ENCODE measurements at regions not wholly inside any gene's neighbourhood (a gene's known extent, or its start where the extent isn't known, plus 50 kb on each side); places are given as distances from the start of the nearest gene placed in this dataset.
"Not testable (repeated sequence)": the region's sequence is repeated elsewhere in the genome, so short reads cannot be mapped to it uniquely, and the experiment has no call there.

DNA sequence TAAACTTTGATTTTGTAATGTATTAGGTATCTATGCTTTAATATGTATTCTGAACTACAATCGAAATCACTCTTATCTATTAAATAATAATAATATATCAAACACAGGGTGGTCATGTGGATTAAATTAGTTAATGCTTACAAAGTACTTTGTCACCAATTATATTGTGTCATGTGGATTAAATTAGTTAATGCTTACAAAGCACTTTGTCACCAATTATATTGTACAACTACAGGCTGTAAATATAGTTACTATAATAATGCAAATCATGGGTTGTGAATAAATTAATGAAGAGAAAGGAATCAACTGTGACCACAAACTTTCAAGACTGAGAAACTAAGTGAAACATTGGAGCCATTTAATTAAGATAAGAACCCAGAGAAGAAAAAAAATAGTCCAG, 1929.1 kb upstream of the PCDH20 start:
- DNase-seq (ENCODE audit: low read depth in 4 of 4, low spot score in 1 of 4), result no peak

DNA sequence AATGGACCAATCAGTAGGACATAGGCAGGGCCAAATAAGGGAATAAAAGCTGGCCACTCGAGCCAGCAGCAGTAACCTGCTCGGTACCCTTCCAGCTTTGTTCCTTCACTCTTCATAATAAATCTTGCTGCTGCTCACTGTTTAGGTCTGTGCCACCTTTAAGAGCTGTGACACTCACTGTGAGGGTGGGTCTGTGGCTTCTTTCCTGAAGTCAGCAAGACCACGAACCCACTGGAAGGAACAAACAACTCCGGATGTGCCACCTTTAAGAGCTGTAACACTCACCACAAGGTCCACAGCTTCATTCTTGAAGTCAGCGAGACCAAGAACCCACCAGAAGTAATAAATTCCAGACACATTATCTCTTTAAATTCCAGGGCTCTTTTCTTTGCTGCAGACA, 1922.3 kb upstream of the PCDH20 start:
- no peak for DNase-seq (ENCODE audit: low read depth in 4 of 4, low spot score in 1 of 4)

DNA sequence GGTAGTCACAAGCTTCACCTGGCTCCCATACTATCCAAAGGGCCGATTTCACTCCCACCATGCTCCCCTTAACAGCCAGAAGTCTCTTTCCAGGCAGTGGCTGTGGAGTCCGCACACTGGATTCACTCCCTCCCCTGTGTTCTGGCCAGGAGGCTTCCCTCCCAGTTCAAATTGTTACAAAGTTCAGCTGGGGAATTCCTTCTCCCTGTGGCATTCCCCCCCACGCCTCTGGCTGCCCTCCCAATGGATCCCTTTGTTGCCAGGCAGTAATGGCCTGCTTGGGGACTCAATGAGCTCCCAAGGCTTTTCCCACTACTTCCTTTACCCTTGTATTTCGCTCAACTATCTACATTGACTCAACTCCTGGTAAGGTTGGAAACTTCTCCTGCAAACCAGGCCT, 1921.4 kb upstream of the PCDH20 start:
- DNase-seq (ENCODE audit: low read depth in 4 of 4, low spot score in 1 of 4), result no peak

DNA sequence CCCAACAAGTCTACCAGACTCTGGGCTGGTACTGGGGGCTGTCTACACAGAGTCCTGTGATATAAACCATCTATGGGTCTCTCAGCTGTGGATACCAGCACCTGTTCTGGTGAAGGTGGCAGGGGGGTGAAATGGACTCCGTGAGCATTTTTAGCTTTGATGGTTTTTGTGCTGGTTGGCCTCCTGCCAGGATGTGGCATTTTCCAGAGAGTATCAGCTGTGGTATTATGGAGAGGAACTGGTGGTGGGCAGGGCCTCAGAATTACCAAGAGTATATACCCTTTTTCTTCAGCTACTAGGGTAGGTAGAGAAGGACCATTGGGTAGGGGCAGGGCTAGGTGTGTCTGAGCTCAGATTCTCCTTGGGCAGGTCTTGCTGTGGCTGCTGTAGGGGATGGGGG, 1920.9 kb upstream of the PCDH20 start:
- DNase-seq (ENCODE audit: low read depth in 4 of 4, low spot score in 1 of 4), result no peak

DNA sequence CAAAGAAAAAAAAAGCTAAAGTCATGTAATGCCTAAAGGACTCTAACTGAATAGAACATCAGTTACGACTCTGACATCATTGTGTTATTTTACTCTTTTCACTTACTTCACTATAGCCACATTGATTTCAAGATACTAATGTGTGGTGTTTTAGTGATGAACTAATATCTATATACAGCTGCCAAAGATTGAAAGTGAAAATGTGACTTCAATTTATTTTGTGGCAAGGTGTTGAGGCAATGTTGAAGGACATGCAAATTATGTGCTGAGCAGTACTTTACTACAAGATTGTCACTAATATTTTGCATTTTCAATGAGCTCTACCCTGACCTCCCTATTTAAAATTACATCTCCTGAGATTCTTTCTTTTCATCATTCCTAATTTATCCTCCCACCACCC, 1911.9 kb upstream of the PCDH20 start:
- DNase-seq (ENCODE audit: low read depth in 4 of 4, low spot score in 1 of 4), result no peak

DNA sequence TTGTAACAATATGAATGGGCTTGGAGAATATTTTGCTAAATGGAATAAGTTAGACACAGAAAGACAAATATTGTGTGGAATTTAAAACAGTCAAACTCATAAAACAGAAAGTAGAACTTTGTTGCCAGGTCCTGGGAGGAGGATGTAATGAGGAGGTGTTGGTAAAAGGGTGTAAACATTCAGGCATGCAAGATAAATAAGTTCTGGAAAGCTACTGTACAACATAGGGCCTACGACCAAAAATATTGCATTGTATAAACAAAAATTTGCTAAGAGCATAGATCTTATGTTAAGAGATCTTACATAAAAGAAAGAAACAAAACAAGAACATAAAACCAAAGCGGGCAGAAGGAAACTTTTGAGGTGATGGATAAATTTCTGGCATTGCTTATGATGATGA, 1907.8 kb upstream of the PCDH20 start:
- DNase-seq (ENCODE audit: low read depth in 4 of 4, low spot score in 1 of 4), result no peak

DNA sequence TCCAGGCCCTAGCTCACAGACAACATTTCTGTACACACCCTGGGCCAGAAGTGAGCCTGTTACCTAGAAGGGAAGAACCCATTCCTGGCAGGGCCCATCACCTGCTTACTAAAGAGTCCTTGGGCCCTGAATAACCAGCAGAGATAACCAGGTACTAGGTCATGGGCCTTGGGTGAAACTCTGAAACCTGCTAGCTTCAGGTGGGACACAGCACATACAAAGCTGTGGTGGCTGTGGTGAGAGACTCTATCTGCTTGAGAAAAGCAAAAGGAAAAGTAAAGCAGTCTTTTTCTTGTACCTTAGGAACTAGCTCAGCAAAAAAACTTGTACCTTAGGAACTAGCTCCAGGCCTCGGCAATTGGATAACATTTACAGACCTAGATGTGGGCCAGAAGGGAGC, 1895.9 kb upstream of the PCDH20 start:
- DNase-seq (ENCODE audit: low read depth in 4 of 4, low spot score in 1 of 4), result no peak

DNA sequence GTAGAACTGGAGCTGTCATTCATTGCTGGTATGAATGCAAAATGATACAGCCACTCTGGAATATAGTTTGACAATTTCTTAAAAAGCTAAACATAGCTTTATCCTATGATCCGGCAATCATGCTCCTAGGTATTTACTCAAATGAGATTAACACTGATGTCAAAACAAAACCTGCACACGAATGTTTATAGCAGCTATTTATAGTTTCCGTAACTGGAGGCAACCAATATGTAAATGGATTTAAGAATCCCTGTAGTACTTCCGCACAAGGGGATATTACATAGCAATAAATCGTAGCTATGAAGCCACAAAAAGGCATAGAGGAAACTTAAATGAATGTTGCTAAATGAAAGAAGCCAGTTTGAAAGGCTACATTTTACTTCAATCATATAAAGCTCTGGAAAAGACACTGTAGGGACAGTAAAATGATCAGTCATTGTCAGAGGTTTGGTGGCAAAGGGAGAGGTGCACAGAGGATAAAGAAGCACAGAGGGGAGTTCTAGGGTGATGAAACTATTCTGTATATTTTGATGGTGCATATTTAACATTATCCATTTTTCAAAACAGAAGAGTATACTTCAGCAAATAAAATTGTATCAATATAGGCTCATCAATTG, 1893.0 kb upstream of the PCDH20 start:
- DNase-seq (ENCODE audit: low read depth in 4 of 4, low spot score in 1 of 4), result no peak

DNA sequence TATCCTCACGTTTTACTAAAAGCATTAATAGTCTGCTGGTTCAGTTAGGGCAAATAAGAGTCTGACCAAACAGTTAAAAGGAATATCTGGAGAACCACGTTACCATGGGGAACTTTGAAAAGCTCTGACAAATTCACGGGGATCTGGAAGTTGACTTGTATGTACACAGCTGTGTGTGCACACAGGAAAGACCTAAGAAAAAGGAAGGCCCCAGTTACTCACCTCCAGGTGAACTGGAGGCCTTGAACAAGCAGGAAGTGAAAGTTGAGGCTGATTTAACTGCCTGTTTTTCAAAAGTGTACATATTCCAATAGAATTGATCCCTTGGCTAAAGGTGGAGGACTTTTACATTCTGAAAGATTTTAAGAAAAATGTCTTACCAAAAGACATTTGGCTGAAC, 1891.6 kb upstream of the PCDH20 start:
- DNase-seq (ENCODE audit: low read depth in 4 of 4, low spot score in 1 of 4), result no peak

DNA sequence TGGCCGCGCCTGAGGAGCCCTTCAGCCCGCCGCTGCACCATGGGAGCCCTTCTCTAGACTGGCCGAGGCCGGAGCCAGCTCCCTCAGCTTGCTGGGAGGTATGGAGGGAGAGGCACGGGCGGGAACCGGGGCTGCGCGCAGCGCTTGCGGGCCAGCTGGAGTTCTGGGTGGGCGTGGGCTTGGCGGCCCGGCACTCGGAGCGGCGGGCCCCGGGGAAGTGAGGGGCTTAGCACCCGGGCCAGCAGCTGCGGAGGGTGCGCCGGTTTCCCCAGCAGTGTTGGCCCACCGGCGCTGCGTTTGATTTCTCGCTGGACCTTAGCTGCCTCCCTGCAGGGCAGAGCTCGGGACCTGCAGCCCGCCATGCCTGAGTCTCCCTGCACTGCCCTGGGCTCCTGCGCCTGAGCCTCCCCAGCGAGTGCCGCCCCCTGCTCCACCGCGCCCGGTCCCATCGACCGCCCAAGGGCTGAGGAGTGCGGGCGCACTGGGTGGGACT, 1890.0 kb upstream of the PCDH20 start:
- DNase-seq (ENCODE audit: low read depth in 4 of 4, low spot score in 1 of 4), result no peak

DNA sequence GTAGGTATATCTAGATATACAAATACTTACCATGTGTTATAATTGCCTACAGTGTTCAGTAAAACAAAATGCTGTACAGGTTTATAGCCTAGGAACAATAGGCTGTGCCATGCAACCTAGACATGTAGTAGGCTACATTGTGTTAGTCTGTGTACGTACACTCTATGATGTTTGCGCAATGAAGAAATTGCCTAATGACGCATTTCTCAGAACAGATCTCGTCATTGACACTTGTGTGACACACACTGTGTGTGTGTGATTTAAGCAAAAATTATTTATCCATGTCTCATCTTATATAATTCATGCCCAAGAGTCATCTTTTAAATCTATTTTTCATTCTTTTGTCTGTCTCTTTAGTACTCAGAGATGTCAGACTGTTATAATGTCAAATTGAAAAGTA, 1888.8 kb upstream of the PCDH20 start:
- DNase-seq (ENCODE audit: low read depth in 4 of 4, low spot score in 1 of 4), result no peak

DNA sequence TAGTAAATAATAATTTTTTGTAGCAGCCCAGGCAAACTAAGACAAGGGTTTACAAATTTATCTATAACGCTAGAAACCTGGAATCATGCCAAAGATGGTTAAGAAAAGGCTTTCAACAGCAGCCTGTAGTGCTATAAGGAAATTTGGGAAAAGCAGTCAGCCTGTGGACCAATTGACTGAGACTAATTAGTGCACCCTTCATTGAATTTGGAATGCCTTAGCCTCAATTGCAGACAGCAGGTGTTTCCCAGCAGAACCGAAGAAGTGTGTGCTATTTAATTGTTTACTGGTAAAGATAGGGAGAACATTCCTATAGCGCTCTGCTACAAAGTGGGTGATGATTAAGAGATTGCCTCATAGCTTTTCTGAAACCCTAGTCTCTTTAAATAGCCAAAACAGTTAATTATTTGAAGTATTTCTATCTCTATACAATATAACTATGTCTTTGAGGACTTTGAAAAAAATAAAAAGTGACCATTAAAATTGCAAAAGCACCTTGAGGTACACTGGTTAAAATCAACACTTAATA, 1884.3 kb upstream of the PCDH20 start:
- no peak for DNase-seq (ENCODE audit: low read depth in 4 of 4, low spot score in 1 of 4)

DNA sequence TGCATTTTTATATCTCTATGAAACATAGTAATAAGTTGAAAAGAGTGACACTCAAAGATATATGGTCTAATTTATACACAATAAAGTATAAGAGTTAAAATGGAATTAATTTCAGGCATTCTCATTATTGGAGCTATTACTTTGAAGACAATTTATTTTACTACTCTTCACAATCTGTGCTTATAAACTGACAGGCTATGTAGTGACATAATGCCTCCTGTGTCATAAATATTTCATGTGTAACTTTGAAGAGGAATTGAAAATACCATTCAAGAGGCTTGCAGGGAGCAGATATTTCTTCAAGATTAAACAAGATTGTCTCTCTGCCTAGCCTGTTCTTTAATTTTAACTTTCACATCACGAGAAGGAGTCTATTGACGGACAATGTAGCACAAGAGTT, 1881.5 kb upstream of the PCDH20 start:
- no peak for DNase-seq (ENCODE audit: low read depth in 4 of 4, low spot score in 1 of 4)

DNA sequence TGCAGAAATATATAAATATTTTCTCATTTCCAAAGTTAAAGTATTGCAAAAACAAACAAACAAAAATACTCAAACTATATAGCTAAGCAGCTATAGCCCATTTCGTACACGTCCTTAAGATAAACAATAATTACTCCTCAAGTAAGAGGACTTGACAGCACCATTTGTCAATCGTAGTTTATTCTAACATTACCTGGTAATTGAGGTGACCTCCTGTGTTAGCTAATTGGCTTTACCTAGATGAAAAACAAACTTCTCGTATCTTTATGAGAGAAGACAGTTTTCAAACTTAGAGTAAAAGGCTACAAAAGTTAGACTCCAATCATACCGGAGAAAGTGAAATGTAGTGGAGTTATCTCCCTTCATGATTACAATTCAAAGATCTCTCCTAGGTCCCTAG, 1876.1 kb upstream of the PCDH20 start:
- DNase-seq (ENCODE audit: low read depth in 4 of 4, low spot score in 1 of 4), result no peak

DNA sequence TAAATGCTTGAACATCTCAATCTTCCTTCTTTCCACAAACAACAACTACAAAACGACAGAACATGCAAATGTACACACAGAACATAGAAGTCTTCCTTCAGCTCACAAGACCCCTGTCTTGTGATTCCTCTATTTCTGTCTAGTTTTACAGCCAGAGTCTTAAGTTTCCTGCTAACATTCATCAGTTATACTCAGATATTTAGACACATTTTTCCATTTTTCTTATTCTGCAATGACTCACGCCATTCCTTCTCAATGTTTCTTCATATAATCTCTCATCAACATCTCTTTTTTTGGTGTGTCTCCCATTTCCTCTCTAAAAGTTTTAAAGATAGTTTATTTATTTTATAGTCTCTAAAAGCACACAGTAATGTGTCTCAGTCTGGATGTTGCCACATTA, 1872.9 kb upstream of the PCDH20 start:
- DNase-seq (ENCODE audit: low read depth in 4 of 4, low spot score in 1 of 4), result no peak

DNA sequence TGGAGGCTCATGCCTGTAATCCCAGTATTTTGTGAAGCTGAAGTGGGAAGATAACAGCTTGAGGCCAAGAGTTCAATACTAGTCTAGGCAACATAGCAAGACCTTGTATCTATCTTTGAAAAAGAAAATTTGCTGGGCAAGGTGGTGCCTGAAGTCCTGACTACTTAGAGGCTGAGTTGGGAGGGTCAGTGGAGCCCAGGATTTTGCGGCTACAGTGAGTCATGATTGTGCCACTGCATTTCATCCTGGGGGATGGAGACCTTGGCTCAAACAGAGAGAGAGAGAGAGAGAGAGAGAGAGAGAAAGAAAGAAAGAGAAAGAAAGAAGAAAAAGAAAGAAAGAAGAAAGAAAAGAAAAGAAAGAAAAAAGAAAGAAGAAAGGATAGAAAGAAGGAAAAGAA, 1872.3 kb upstream of the PCDH20 start:
- DNase-seq (ENCODE audit: low read depth in 4 of 4, low spot score in 1 of 4), result no peak

DNA sequence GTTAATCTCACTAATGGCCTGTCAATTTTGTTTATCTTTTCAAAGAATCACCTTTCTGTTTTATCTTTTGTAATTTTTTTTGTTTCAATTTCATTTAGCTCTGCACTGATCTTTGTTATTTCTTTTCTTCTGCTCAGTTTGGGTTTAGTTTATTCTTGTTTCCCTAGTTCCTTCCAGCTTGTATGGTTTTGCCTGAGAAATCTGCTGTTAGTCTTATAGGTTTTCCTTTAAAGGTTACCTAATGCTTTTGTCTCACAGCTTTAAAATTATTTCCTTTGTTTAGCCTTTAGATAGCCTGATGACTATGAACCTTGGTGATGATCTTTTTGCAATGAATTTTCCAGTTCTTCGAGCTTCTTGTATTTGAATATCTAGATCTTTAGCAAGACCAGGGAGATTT, 1869.8 kb upstream of the PCDH20 start:
- DNase-seq (ENCODE audit: low read depth in 4 of 4, low spot score in 1 of 4), result no peak

DNA sequence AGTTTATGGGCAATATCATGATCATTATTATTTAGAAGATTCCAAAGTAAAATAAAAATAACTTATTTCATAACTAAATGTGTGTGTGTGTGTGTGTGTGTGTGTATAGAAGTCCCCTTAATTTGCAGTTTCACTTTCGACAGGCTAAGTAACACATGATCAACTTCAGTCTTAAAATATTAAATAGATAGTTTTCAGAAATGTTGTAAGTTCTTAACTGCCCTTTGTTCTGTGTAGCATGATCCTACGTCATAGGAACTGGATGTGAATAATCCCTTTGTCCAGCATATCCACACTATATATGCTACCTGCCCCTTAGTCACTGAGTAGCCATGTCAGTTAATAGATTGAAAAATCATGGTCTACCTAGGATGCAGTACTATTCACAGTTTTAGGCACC, 1863.5 kb upstream of the PCDH20 start:
- DNase-seq (ENCODE audit: low read depth in 4 of 4, low spot score in 1 of 4), result no peak

DNA sequence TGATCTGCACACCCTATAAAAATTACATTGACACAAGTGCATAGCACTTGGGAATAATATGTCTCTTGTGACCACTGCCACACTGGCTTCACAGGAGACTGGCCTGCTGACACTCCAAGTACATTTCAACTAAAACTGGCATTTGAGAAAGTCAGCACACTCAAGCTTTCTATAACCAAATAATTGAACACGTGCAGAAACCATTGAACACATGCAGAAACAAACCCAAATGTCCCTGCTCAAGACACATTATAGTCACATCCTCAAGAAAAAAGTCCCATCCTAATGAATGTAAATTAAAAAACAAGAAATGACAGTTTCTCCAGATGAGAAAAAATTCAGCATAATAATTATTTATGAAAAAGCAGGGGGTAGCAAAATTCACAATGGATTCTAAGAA, 1859.1 kb upstream of the PCDH20 start:
- no peak for DNase-seq (ENCODE audit: low read depth in 4 of 4, low spot score in 1 of 4)

DNA sequence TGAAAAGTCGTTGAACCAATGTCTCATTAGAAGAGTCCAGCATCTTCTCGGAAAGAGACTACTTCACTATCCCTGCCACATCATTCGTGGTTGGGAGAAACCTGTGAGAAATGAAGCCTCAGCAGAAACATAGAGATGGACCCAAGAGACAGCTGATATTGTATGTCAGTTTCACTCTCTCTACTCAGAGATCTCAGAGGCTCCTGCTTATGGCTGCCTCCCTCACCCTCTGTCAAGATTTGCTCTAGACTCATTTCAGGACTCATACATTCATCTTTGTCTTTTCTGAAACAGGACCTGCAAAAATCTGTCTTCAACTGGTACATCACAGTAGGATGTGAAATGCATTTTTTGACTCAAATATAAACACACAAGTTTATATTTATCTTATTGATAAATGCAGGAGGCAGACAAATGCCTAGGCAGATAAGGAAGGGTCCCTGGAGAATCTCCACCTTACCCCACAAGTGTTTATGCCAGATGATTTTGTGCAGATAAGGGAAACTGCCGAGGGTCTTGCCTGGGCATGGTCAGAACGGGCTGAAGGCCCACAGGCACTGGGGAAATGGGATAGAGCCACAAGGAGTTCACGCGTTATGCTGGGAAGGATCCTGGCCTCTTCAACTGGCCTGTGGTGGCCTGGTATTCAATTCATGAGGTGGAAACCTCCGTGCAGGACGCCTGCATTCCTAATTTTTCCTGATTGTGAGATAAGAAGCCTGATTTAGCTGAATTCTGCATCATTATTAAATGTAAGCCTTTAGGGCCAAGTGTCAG, 1834.0 kb upstream of the PCDH20 start:
- no peak for DNase-seq (ENCODE audit: low read depth in 4 of 4, low spot score in 1 of 4)

DNA sequence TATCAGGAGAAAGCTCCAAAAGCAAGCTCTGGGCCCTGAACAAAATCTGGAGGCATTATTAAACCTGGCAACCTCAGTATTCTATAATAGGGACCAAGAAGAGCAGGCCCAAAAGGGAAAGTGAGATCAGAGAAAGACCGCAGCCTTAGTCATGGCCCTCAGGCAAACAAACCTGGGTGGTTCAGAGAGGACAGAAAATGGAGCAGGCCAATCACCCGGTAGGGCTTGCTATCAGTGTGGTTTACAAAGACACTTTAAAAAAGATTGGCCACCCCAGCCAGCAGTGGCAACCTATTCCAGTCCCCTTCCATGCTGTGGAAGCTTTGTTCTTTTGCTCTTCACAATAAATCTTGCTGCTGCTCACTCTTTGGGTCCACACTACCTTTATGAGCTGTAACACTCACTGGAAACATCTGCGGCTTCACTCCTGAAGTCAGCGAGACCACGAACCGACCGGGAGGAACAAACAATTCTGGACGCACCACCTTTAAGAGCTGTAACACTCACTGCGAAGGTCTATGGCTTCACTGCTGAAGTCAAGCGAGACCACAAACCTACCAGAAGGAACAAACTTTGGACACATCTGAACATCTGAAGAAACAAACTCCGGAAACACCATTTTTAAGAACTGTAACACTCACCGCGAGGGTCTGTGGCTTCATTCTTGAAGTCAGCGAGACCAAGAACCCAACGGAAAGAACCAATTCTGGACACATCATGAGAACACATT, 1821.2 kb upstream of the PCDH20 start:
- not testable (repeated sequence) for DNase-seq (ENCODE audit: low read depth in 4 of 4, low spot score in 1 of 4)

DNA sequence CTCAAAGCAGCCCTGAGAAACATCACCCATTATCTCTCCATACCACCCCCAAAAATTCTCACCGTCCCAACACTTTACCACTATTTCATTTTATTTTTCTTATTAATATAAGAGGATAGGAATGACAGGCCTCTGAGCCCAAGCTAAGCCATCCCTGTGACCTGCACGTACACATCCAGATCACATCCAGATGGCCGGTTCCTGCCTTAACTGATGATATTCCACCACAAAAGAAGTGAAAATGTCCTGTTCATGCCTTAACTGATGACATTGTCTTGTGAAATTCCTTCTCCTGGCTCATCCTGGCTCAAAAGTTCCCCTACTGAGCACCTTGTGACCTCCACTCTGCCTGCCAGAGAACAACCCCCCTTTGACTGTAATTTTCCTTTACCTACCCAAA, 1802.9 kb upstream of the PCDH20 start:
- not testable (repeated sequence) for DNase-seq (ENCODE audit: low read depth in 4 of 4, low spot score in 1 of 4)
